ENCODE measurements at regions not wholly inside any gene's neighbourhood (a gene's known extent, or its start where the extent isn't known, plus 50 kb on each side); places are given as distances from the start of the nearest gene placed in this dataset.

DNA sequence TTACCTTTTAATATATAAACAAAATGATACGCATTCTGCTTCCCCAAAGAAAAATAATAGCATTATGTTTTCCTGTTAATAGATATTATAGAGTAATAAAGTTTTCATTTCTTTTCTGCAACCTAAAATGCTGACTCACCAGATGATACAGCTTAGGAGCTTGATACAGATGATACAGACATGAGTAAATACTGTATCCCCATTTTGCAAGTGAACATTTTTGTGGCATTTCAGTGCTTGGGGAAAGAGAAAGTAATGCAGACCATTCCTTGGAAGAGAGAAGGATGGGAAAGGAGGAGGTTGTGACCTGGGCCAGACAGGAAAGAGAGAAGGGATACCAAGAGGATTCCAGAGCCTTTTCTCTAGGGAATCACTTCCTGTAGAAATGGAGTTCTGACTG lies 97.5 kb upstream of the FSHR start:
- TF ChIP-seq HDGF (IDR thresholded peaks at IDR 0.05; ENCODE audit: borderline replicate concordance), result no peak
- no peak for TF ChIP-seq SUZ12 (IDR thresholded peaks at IDR 0.05)
- TF ChIP-seq L3MBTL2 (conservative IDR thresholded peaks at IDR 0.05), result no peak
- no peak for TF ChIP-seq NFRKB (IDR thresholded peaks at IDR 0.05)
- no peak for TF ChIP-seq ELF4 (IDR thresholded peaks at IDR 0.05)
- TF ChIP-seq FOXA1 (IDR thresholded peaks at IDR 0.05), result no peak
- TF ChIP-seq FOXK2 (IDR thresholded peaks at IDR 0.05), result no peak
- TF ChIP-seq SP1 (IDR thresholded peaks at IDR 0.05), result no peak
- no peak for TF ChIP-seq LEF1 (IDR thresholded peaks at IDR 0.05; ENCODE audit: borderline replicate concordance)
- TF ChIP-seq FOXM1 (IDR thresholded peaks at IDR 0.05; ENCODE audit: borderline replicate concordance), result no peak
- TF ChIP-seq CTBP1 (IDR thresholded peaks at IDR 0.05; ENCODE audit: borderline replicate concordance), result no peak
- TF ChIP-seq ARNT (IDR thresholded peaks at IDR 0.05), result no peak
- no peak for TF ChIP-seq TARDBP (IDR thresholded peaks at IDR 0.05)
- TF ChIP-seq, protein P1, sequence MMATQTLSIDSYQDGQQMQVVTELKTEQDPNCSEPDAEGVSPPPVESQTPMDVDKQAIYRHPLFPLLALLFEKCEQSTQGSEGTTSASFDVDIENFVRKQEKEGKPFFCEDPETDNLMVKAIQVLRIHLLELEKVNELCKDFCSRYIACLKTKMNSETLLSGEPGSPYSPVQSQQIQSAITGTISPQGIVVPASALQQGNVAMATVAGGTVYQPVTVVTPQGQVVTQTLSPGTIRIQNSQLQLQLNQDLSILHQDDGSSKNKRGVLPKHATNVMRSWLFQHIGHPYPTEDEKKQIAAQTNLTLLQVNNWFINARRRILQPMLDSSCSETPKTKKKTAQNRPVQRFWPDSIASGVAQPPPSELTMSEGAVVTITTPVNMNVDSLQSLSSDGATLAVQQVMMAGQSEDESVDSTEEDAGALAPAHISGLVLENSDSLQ (IDR thresholded peaks at IDR 0.05), result no peak
- TF ChIP-seq ZNF384 (IDR thresholded peaks at IDR 0.05), result no peak
- TF ChIP-seq BHLHE40 (IDR thresholded peaks at IDR 0.05; ENCODE audit: borderline replicate concordance), result no peak
- no peak for DNase-seq (ENCODE audit: extremely low spot score)
- POLR2A ChIA-PET, result no interaction called here
- CTCF ChIA-PET, result no interaction called here

DNA sequence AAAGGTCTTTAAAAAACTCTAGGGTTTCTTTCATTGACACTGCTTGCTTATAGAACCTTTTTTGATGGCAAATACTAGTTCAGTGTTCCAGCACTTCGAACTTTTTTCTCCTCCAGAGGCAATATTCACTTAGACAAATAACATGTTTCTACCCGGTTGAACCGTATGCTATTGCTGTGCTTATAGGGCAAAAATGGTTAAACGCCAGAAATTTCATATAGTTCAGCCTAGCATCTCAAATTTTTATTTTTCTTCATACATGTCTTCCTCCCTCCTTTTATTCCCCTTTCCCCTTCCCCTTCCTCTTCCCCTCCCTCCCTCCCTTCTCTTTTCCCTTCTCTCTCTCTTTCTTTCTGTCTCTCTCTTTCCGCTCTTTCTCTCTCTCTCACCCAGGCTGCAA lies 96.9 kb upstream of the FSHR start:
- DNase-seq (ENCODE audit: extremely low spot score), result no peak

DNA sequence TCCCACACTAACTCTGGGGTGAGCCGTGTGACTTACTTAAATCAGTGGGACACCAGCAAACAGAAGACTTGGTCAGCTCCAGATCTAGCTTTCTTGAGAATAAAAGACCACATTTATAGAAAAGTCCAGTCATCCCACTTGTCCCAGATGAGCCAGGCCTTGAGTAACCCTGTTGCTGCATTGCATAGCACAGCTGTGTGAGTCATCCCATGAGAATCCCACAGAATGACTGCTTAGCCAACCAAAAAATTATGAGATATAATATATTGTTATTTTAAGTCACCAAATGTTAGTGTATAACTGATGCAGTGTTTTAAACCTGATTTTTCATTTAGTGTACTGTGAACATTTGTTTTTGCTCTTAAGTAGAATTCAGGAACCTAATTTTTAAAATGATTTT lies 94.2 kb upstream of the FSHR start:
- DNase-seq (ENCODE audit: extremely low spot score), result no peak
- CTCF ChIA-PET, result no interaction called here
- TF ChIP-seq BHLHE40 (IDR thresholded peaks at IDR 0.05; ENCODE audit: borderline replicate concordance) (no peak), FOXM1 (IDR thresholded peaks at IDR 0.05; ENCODE audit: borderline replicate concordance) (no peak), ELF4 (IDR thresholded peaks at IDR 0.05) (no peak)
- POLR2A ChIA-PET, result no interaction called here

More for the DNA sequence above, 96.9 kb upstream of the FSHR start:
- POLR2A ChIA-PET, result no interaction called here
- TF ChIP-seq ARNT (IDR thresholded peaks at IDR 0.05), result no peak
- TF ChIP-seq, protein P1 (IDR thresholded peaks at IDR 0.05), result no peak
- TF ChIP-seq BHLHE40 (IDR thresholded peaks at IDR 0.05; ENCODE audit: borderline replicate concordance), result no peak
- no peak for TF ChIP-seq ZNF384 (IDR thresholded peaks at IDR 0.05)
- TF ChIP-seq L3MBTL2 (conservative IDR thresholded peaks at IDR 0.05), result no peak
- TF ChIP-seq FOXM1 (IDR thresholded peaks at IDR 0.05; ENCODE audit: borderline replicate concordance), result no peak
- no peak for TF ChIP-seq LEF1 (IDR thresholded peaks at IDR 0.05; ENCODE audit: borderline replicate concordance)
- no peak for TF ChIP-seq FOXK2 (IDR thresholded peaks at IDR 0.05)
- no peak for TF ChIP-seq CTBP1 (IDR thresholded peaks at IDR 0.05; ENCODE audit: borderline replicate concordance)
- TF ChIP-seq ELF4 (IDR thresholded peaks at IDR 0.05), result no peak
- no peak for TF ChIP-seq SP1 (IDR thresholded peaks at IDR 0.05)
- TF ChIP-seq SUZ12 (IDR thresholded peaks at IDR 0.05), result no peak
- TF ChIP-seq FOXA1 (IDR thresholded peaks at IDR 0.05), result no peak
- CTCF ChIA-PET, result no interaction called here

DNA sequence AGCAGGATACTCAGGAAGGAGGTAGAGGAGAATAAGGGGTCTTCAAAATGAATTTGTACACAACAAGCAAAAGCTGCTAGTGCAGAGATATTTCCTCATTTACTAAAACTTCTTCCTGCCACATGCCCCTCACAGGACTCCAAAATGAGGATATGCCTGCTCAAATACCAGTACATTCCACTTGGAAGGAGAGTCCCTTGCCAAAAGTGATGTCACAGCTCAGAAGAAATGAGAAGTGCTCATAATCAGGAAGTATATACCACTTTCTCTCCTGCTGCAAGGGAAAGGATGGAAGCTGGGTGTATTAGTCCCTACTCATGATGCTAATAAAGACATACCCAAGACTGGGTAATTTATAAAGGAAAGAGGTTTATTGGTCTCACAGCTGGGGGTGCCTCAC lies 87.7 kb upstream of the FSHR start:
- ChIA-PET CTCF (no interaction called here), POLR2A (no interaction called here)
- DNase-seq (ENCODE audit: extremely low spot score), result no peak
- TF ChIP-seq LEF1 (IDR thresholded peaks at IDR 0.05; ENCODE audit: borderline replicate concordance) (no peak), FOXA1 (IDR thresholded peaks at IDR 0.05) (no peak), TARDBP (IDR thresholded peaks at IDR 0.05) (no peak)

DNA sequence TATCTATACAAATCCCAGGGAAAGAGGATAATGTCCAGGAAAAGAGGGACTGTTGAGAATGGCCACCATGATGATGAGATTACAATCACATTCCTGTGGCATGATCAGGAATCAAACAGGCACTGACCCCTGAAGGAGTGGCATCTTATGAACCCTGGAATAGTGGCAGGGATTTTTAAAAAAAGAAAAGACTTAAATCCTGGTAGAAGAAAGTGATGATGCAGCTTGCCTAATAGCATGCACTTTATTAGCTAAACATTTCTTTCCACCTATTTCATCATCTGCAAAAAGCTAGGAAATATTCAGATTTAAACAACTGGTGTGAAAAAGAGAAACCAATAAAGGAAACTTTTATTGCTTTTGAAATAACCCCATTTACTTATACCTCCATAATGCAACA lies 87.2 kb upstream of the FSHR start:
- DNase-seq (ENCODE audit: extremely low spot score), result no peak
- ChIA-PET POLR2A (no interaction called here), CTCF (no interaction called here)
- TF ChIP-seq ARNT (IDR thresholded peaks at IDR 0.05) (no peak), FOXM1 (IDR thresholded peaks at IDR 0.05; ENCODE audit: borderline replicate concordance) (no peak), FOXK2 (IDR thresholded peaks at IDR 0.05) (no peak), SUZ12 (IDR thresholded peaks at IDR 0.05) (no peak), TARDBP (IDR thresholded peaks at IDR 0.05) (no peak), HDGF (IDR thresholded peaks at IDR 0.05; ENCODE audit: borderline replicate concordance) (no peak), L3MBTL2 (conservative IDR thresholded peaks at IDR 0.05) (no peak), CTBP1 (IDR thresholded peaks at IDR 0.05; ENCODE audit: borderline replicate concordance) (no peak), ZNF384 (IDR thresholded peaks at IDR 0.05) (no peak), FOXA1 (IDR thresholded peaks at IDR 0.05) (no peak), ELF4 (IDR thresholded peaks at IDR 0.05) (no peak), LEF1 (IDR thresholded peaks at IDR 0.05; ENCODE audit: borderline replicate concordance) (no peak), NFRKB (IDR thresholded peaks at IDR 0.05) (no peak)
- TF ChIP-seq, protein P1 (IDR thresholded peaks at IDR 0.05), result no peak

DNA sequence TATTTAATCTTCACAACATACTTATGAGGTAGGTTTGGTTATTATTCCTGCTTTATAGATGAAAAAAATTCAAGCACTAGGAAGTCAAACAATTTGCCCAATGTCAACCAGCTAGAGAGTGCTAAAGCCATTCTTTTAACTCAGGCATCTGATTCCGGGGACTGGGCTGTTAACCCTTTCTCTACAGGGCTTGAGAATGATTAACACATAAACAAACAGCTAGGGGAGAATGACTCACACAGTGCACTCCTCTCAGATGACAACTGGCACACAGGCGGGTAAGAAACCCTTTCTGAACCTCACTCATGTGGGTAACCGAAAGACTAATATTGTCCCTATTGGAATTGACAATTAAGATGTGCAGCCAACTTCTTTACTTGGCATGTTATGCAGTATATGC lies 86.3 kb upstream of the FSHR start:
- POLR2A ChIA-PET, result no interaction called here
- DNase-seq (ENCODE audit: extremely low spot score), result no peak
- CTCF ChIA-PET, result no interaction called here
- TF ChIP-seq FOXM1 (IDR thresholded peaks at IDR 0.05; ENCODE audit: borderline replicate concordance) (no peak), SUZ12 (IDR thresholded peaks at IDR 0.05) (no peak), NFRKB (IDR thresholded peaks at IDR 0.05) (no peak), FOXK2 (IDR thresholded peaks at IDR 0.05) (no peak), HDGF (IDR thresholded peaks at IDR 0.05; ENCODE audit: borderline replicate concordance) (no peak), SP1 (IDR thresholded peaks at IDR 0.05) (no peak)

DNA sequence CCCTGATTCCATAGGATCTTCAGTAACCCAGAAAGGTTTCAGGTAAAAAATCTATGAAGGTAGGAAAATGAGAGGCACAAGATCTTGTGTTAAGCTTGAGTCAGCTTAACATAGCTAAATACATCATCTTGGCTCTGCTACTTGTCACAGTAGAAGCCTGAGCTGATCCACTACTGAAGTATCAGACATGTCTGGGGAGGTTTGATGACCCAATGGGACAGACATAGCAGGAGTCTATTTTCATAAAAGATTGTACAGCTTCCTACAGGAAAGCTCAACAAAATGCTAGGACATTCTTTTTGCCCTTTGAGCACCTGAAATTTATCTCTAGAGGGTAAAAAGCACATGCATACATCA lies 84.3 kb upstream of the FSHR start:
- no peak for DNase-seq (ENCODE audit: extremely low spot score)
- CTCF ChIA-PET, result no interaction called here
- POLR2A ChIA-PET, result no interaction called here
- TF ChIP-seq FOXA1 (IDR thresholded peaks at IDR 0.05), result no peak
